GM19324 (cell line): ENCODE measurements at regions not wholly inside any gene's neighbourhood (a gene's known extent, or its start where the extent isn't known, plus 50 kb on each side); places are given as distances from the start of the nearest gene placed in this dataset.

ENCODE experiments used
- ATAC-seq: cut with Tn5 transposase; IDR thresholded peaks from one replicate; pipeline ENCODE4 v1.9.1; 2021; ENCODE audit warnings: mild to moderate bottlenecking, moderate library complexity; ENCODE audit not compliant: unreplicated experiment, low FRiP score

- ATAC-seq: no peak
Measured at GRCh38 chr14:87816416-87816815, 176.6 kb downstream of the GALC start.

GRCh38 chr14:87815121-87815520, 177.9 kb downstream of the GALC start:
- no peak for ATAC-seq

- no peak for ATAC-seq
Measured at GRCh38 chr14:87813686-87814085, 179.3 kb downstream of the GALC start.

- ATAC-seq: no peak
Measured at GRCh38 chr14:87813211-87813610, 179.8 kb downstream of the GALC start.

- ATAC-seq: no peak
Measured at GRCh38 chr14:87811246-87811645, 181.7 kb downstream of the GALC start.

- ATAC-seq: no peak
Measured at GRCh38 chr14:87810711-87811110, 182.3 kb downstream of the GALC start.

GRCh38 chr14:87809261-87809660, 183.7 kb downstream of the GALC start:
- no peak for ATAC-seq

- no peak for ATAC-seq
Measured at GRCh38 chr14:87805315-87805723, 187.7 kb downstream of the GALC start.

- ATAC-seq: no peak
Measured at GRCh38 chr14:87800216-87800615, 192.8 kb downstream of the GALC start.

GRCh38 chr14:87799400-87799799, 193.6 kb downstream of the GALC start:
- ATAC-seq: no peak

- no peak for ATAC-seq
Measured at GRCh38 chr14:87797001-87797400, 196.0 kb downstream of the GALC start.

GRCh38 chr14:87794561-87794960, 198.4 kb downstream of the GALC start:
- ATAC-seq: no peak

- ATAC-seq: peak; percentile 76
Measured at GRCh38 chr14:87785897-87786296, 207.1 kb downstream of the GALC start.

GRCh38 chr14:87784386-87784785, 208.6 kb downstream of the GALC start:
- no peak for ATAC-seq

GRCh38 chr14:87783071-87783470, 209.9 kb downstream of the GALC start:
- no peak for ATAC-seq

- no peak for ATAC-seq
Measured at GRCh38 chr14:87772854-87773253, 220.1 kb downstream of the GALC start.

- peak; percentile 67 for ATAC-seq
Measured at GRCh38 chr14:87767567-87767901, 225.4 kb downstream of the GALC start.

GRCh38 chr14:87758876-87759275, 234.1 kb downstream of the GALC start:
- ATAC-seq: no peak

GRCh38 chr14:87756661-87757060, 236.3 kb downstream of the GALC start:
- ATAC-seq: peak; percentile 82

- no peak for ATAC-seq
Measured at GRCh38 chr14:87754520-87755223, 238.3 kb downstream of the GALC start.

- no peak for ATAC-seq
Measured at GRCh38 chr14:87748558-87748957, 244.4 kb downstream of the GALC start.

- peak; percentile 60 for ATAC-seq
Measured at GRCh38 chr14:87745507-87746118, 247.4 kb downstream of the GALC start.
